HEK293T (cell line): ENCODE measurements at regions not wholly inside any gene's neighbourhood (a gene's known extent, or its start where the extent isn't known, plus 50 kb on each side); places are given as distances from the start of the nearest gene placed in this dataset.

Source experiments
- ARNT ChIP-seq: fragments of 450-650 bp; IDR thresholded peaks from 2 replicates; pipeline ENCODE4 v1.6.1; 2017; ENCODE audit warnings: mild to moderate bottlenecking
- BHLHE40 ChIP-seq: fragments of 450-650 bp; IDR thresholded peaks from 2 replicates; pipeline ENCODE4 v1.6.1; 2016; ENCODE audit warnings: mild to moderate bottlenecking, moderate library complexity, borderline replicate concordance
- CTBP1 ChIP-seq: fragments of 450-650 bp; IDR thresholded peaks from 2 replicates; pipeline ENCODE4 v1.6.1; 2016; ENCODE audit warnings: borderline replicate concordance
- ELF4 ChIP-seq: fragments of 450-650 bp; IDR thresholded peaks from 2 replicates; pipeline ENCODE4 v1.6.1; 2017; ENCODE audit warnings: antibody characterized with exemption
- FOXA1 ChIP-seq: fragments of 450-650 bp; IDR thresholded peaks from 2 replicates; pipeline ENCODE4 v1.6.1; 2016; ENCODE audit warnings: mild to moderate bottlenecking
- FOXM1 ChIP-seq: fragments of 450-650 bp; IDR thresholded peaks from 2 replicates; pipeline ENCODE4 v1.6.1; 2017; ENCODE audit warnings: mild to moderate bottlenecking, borderline replicate concordance
- HDGF ChIP-seq: fragments of 450-650 bp; IDR thresholded peaks from 2 replicates; pipeline ENCODE4 v1.6.1; 2017; ENCODE audit warnings: antibody characterized with exemption, borderline replicate concordance
- NFRKB ChIP-seq: fragments of 450-650 bp; IDR thresholded peaks from 2 replicates; pipeline ENCODE4 v1.6.1; 2016; ENCODE audit warnings: mild to moderate bottlenecking, moderate library complexity
- PKNOX1 ChIP-seq: fragments of 450-650 bp; IDR thresholded peaks from 2 replicates; pipeline ENCODE4 v1.6.1; 2016
- SP1 ChIP-seq: fragments of 450-650 bp; IDR thresholded peaks from 2 replicates; pipeline ENCODE4 v1.6.1; 2017
- SUZ12 ChIP-seq: fragments of 450-650 bp; IDR thresholded peaks from 2 replicates; pipeline ENCODE4 v1.6.1; 2016; ENCODE audit warnings: mild to moderate bottlenecking
- TARDBP ChIP-seq: fragments of 450-650 bp; IDR thresholded peaks from 2 replicates; pipeline ENCODE4 v1.6.1; 2016
- ZNF384 ChIP-seq: fragments of 450-650 bp; IDR thresholded peaks from 2 replicates; pipeline ENCODE4 v1.6.1; 2016

DNA sequence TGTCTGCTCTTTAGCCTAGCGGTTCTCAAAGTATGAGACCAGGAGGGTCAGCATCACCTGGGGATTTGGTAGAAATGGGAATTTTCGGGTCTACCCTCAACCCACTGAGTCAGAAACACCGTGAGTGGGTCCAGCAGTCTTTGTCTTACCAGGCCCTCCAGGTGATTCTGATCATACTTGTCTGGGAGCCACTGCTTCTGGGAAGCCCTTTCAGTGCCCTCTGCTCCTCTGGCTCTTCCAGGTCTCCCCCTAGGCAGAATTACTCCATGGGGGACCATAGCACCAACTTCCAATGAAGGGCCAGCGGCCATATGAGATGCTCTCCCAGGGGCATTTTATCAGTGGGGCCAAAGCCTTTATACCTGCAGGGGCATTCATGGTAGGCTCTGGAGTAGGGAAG, 81.0 kb upstream of the ETV3 start:
- no peak for TF ChIP-seq CTBP1
- no peak for TF ChIP-seq SP1
- no peak for TF ChIP-seq ZNF384
- TF ChIP-seq HDGF: no peak
- TF ChIP-seq NFRKB: no peak
- no peak for TF ChIP-seq FOXM1
- TF ChIP-seq ELF4: no peak
- no peak for TF ChIP-seq PKNOX1
- TF ChIP-seq BHLHE40: no peak
- TF ChIP-seq SUZ12: no peak
- TF ChIP-seq ARNT: no peak
- no peak for TF ChIP-seq FOXA1
- TF ChIP-seq TARDBP: no peak
